GM12873 (cell line): ENCODE measurements at regions not wholly inside any gene's neighbourhood (a gene's known extent, or its start where the extent isn't known, plus 50 kb on each side); places are given as distances from the start of the nearest gene placed in this dataset.

Experiments used
- TF ChIP-seq, protein P1 (sequence below): IDR thresholded peaks from 2 replicates; pipeline ENCODE4 v1.5.1; 2012; ENCODE audit warnings: low read depth, mild to moderate bottlenecking, moderate library complexity, low read length, control low read depth; ENCODE audit not compliant: insufficient read depth; ENCODE audit errors: missing control alignments

DNA sequence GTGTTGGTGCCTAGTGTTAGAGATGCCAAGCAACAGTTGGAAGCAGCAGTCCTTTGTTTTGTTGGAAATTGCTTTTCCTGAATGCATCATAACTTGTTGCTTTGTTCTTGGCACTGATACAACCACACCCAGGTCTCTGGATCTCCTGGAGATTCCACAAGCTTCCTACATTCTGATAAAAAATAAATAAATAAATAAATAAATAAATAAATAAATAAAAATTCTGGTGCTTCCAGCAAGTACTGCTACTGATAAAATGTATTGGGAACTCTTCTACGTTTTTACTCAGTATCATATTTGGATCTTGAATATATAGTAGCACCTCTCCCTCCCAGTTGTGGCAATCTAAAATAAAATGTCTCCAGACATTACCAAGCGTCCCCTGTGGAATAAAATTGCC, 62.7 kb upstream of the GRID2 start:
- TF ChIP-seq, protein P1, sequence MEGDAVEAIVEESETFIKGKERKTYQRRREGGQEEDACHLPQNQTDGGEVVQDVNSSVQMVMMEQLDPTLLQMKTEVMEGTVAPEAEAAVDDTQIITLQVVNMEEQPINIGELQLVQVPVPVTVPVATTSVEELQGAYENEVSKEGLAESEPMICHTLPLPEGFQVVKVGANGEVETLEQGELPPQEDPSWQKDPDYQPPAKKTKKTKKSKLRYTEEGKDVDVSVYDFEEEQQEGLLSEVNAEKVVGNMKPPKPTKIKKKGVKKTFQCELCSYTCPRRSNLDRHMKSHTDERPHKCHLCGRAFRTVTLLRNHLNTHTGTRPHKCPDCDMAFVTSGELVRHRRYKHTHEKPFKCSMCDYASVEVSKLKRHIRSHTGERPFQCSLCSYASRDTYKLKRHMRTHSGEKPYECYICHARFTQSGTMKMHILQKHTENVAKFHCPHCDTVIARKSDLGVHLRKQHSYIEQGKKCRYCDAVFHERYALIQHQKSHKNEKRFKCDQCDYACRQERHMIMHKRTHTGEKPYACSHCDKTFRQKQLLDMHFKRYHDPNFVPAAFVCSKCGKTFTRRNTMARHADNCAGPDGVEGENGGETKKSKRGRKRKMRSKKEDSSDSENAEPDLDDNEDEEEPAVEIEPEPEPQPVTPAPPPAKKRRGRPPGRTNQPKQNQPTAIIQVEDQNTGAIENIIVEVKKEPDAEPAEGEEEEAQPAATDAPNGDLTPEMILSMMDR = no peak

DNA sequence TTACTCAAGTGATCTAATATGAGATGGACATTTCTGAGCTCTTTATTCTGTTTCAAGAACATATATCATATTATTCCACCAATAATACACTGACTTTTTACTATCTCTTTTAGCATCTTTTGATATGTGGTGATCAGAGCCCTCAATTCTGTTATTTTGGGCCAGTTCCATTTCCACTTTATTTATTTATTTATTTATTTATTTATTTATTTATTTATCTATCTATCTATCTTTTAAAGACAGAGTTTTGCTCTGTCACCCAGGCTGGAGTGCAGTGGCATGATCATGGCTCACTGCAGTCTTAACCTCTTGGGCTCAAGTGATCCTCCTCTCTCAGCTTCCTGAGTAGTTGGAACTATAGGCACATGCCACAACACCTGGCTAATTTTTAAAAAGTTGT, 57.4 kb upstream of the GRID2 start:
- TF ChIP-seq, protein P1 = no peak

DNA sequence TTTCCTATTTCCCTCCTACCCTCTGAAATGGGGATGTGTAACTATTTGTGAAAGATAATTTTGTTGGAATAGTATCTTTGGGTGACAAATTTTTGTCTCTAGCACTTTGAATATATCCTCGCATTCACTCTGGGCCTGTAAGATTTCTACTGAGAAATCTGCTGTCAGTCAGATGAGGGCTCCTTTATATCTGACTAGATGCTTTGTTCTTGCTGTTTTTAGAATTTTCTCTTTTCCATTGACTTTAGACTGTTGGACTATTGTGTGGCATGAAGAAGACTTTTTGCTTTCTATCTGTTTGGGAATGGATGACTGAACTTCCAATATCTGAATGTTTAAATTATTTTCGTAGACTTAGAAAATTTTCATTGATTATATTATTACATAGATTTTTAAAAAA, 54.2 kb upstream of the GRID2 start:
- TF ChIP-seq, protein P1 = no peak

DNA sequence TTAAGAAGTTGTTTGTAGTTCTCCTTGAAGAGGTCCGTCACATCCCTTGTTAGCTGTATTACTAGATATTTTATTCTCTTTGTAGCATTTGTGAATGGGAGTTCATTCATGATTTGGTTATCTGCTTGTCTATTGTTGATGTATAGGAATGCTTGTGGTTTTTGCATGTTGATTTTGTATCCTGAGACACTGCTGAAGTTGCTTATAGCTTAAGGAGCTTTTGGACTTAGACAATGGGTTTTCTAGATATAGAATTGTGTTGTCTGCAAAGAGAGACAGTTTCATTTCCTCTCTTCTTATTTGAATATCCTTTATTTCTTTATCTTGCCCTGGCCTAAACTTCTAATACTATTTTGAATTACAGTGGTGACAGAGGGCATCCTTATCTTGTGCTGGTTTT, 52.1 kb upstream of the GRID2 start:
- TF ChIP-seq, protein P1 = no peak

DNA sequence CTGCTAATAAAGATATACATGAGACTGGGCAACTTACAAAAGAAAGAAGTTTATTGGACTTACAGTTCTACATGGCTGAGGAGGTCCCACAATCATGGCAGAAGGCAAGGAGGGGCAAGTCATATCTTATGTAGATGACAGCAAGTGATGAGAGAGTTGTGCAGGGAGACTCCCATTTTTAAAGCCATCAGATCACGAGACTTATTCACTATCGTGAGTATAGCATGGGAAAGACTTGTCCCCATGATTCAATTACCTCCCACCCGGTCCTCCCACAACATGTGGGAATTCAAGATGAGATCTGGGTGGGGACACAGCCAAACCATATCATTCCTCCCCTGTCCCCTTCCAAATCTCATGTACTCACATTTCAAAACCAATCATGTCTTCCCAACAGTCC, 50.9 kb upstream of the GRID2 start:
- TF ChIP-seq, protein P1 = no peak

DNA sequence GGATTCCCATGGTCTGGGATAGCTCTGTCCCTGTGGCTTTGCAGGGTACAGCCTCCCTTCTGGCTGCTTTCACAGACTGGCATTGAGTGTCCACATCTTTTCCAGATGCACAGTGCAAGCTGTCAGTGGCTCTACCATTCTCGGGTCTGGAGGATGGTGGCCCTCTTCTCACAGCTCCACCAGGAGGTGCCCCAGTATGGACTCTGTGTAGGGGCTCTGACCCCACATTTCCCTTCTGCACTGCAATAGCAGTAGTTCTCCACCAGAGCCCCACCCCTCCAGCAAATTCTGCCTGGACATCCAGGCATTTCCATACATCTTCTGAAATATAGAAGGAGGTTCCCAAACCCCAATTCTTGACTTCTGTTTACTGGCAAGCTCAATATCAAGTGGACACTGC, 50.2 kb upstream of the GRID2 start:
- TF ChIP-seq, protein P1 = no peak
